Aorta (tissue), 5 donors: ENCODE measurements at regions not wholly inside any gene's neighbourhood (a gene's known extent, or its start where the extent isn't known, plus 50 kb on each side); places are given as distances from the start of the nearest gene placed in this dataset.
"Not testable (repeated sequence)": the region's sequence is repeated elsewhere in the genome, so short reads cannot be mapped to it uniquely, and the experiment has no call there.

ENCODE experiments used
- ATAC-seq: fragments of 200-7000 bp; cut with Tn5 transposase; one replicate; pipeline ENCODE4 v1.9.1; 2022; ENCODE audit warnings: moderate library complexity; ENCODE audit not compliant: low FRiP score
- DNase-seq, 2 donors: peaks; one replicate each; pipeline ENCODE4 v3.0.0-alpha.2; 2020
- H3K27ac ChIP-seq, 2 donors: one replicate each; pipeline ENCODE4 v1.5.1; 2013; ENCODE audit warnings: low read length in 2 of 2, mild to moderate bottlenecking in 2 of 2, moderate library complexity in 2 of 2, control low read depth in 1 of 2, inconsistent platforms in 1 of 2, low read depth in 1 of 2
- H3K27me3 ChIP-seq, 2 donors: one replicate each; pipeline ENCODE4 v1.6.1; 2013; ENCODE audit warnings: control low read depth in 1 of 2, low read length in 1 of 2, mild to moderate bottlenecking in 1 of 2, moderate library complexity in 1 of 2; ENCODE audit not compliant: insufficient read depth in 2 of 2, control insufficient read depth in 1 of 2
- H3K36me3 ChIP-seq, 2 donors: one replicate each; pipeline ENCODE4 v1.6.1; 2013; ENCODE audit warnings: control low read depth in 1 of 2, low read length in 1 of 2, mild to moderate bottlenecking in 1 of 2; ENCODE audit not compliant: insufficient read depth in 2 of 2, control insufficient read depth in 1 of 2
- H3K4me1 ChIP-seq, 2 donors: one replicate each; pipeline ENCODE4 v1.6.1; 2013; ENCODE audit warnings: low read length in 2 of 2, control low read depth in 1 of 2, mild to moderate bottlenecking in 1 of 2, moderate library complexity in 1 of 2; ENCODE audit not compliant: insufficient read depth in 2 of 2, control insufficient read depth in 1 of 2
- H3K4me3 ChIP-seq, 2 donors: one replicate each; pipeline ENCODE4 v1.5.1; 2013; ENCODE audit warnings: low read length in 2 of 2, control low read depth in 1 of 2, mild to moderate bottlenecking in 1 of 2
- H3K9me3 ChIP-seq: one replicate; pipeline ENCODE4 v1.6.1; 2013; ENCODE audit warnings: mild to moderate bottlenecking, low read length; ENCODE audit not compliant: control insufficient read depth
- WGBS, 2 donors: extraction: QIAGEN DNeasy Blood & Tissue Kit; methylation state at CpG; one replicate each; pipeline ENCODE4 v1.1.7; 2013; 5-methylcytosine and 5-hydroxymethylcytosine counted together
- intact Hi-C, 2 donors: fragments of 100-400 bp; cut with DNase I; formaldehyde crosslinking; loops; one replicate each; pipeline versions ENCODE4 v1.14.2 to v1.15.0; 2022
- donor health status: healthy with polysubstance abuse.
- donor health status: Bipolar disorder and iron deficiency.
- donor health status: DM: no; HTN: no; CAD: no.
- donor health status: DM: no; HTN: no; CAD: no.
- donor health status: DM: yes; HTN: yes; CAD: no.

DNA sequence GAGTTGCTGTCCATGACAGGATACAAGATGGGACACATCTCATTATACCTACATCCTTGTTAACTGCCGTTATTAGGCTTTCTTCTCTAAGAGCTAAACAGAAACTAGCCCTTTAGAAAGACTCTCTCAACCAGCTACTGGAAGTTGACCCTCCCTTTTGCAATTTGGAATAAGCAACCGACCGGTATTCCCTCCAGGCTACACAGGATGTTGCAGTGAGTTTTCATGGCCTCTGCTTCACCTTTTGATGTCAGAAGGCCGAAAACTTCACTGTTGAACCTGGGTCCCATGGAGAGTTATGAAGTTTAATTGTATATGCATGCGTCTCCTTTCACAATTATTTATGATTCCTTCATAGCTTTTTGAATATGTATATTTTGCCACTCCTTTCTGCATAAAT lies 1042.5 kb upstream of the SPRY2 start:
- intact Hi-C loops, result no loop called here
- no peak overlapping the region for H3K27ac ChIP-seq
- no peak for ATAC-seq
- H3K4me1 ChIP-seq, result no peaks in the 10 kb centered on the region
- no peak overlapping the region for H3K4me3 ChIP-seq
- no peaks in the 10 kb centered on the region for H3K36me3 ChIP-seq
- no peak for DNase-seq
- 52 to 57% methylated on average over 5 of the region's 5 CpGs for WGBS, 2 donors
- no peaks in the 10 kb centered on the region for H3K27me3 ChIP-seq
- H3K9me3 ChIP-seq, result peaks cover 2% of the 10 kb centered on the region

DNA sequence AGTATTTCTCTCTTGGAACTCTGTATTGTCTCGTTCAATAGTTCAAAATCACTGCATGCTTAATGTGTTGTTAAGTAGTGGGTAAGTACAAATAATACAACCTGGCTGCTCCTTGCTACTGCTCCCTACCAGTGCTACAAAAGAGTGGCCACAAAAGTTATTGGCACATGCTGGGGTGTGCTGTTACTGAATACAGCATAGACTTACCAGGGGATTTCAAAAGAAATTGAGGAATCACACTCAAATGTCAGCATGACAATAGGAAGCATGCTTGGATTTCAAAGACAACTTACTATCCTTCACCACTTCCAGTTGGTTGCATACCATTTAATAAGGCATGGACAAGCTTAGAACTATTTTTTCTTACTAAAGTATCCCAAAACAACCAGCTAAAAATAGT lies 1041.3 kb upstream of the SPRY2 start:
- DNase-seq, result no peak
- ATAC-seq, result no peak
- H3K27ac ChIP-seq, result no peak overlapping the region
- H3K9me3 ChIP-seq, result peaks cover 2% of the 10 kb centered on the region
- no peaks in the 10 kb centered on the region for H3K27me3 ChIP-seq
- intact Hi-C loops, result no loop called here
- H3K36me3 ChIP-seq, result no peaks in the 10 kb centered on the region
- no peak overlapping the region for H3K4me3 ChIP-seq
- H3K4me1 ChIP-seq, result no peaks in the 10 kb centered on the region
- 71 to 75% methylated on average over 1 of the region's 1 CpG for WGBS, 2 donors

DNA sequence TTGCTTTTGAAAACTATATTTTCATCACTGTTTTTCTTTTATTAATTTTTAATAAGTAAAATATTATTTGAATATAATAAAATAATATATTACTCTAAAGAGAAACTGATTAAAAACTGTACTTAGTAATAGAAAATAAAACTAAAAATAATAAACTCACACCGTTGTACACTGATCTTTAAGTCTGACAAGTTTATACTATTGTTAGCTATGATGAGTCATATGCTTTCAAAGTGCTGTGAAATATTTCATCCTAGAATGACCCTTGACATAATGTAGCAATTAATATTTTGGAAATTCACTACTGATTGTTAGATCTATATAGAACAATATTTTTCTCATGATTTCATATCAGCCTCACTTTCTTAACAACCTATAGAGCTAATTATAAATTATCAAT lies 1040.6 kb upstream of the SPRY2 start:
- WGBS, 2 donors, result 8 to 9% methylated on average over 1 of the region's 1 CpG
- Histone ChIP-seq H3K36me3 (no peaks in the 10 kb centered on the region), H3K27me3 (no peaks in the 10 kb centered on the region), H3K27ac (no peak overlapping the region), H3K9me3 (peaks cover 2% of the 10 kb centered on the region), H3K4me1 (no peaks in the 10 kb centered on the region), H3K4me3 (no peak overlapping the region)
- ATAC-seq, result no peak
- intact Hi-C loops, result no loop called here
- no peak for DNase-seq

DNA sequence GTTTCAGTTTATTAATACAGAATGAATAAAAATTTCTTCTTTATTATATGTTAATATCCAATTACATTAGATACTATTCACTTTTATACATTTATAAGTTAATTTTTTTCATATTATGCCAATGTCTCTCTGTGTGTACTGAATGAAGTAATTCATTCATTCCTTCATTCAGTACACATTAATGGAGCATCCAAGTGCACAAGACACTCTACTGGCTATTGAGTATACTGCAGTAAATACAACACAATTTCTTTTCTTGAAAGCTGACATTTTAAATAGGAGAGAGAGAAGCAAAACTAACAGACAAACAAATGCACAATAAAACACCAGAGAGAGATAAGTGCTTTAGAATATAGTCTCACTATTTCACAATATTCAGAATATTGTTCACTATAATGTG lies 1038.3 kb upstream of the SPRY2 start:
- Histone ChIP-seq H3K9me3 (no peaks in the 10 kb centered on the region), H3K36me3 (no peaks in the 10 kb centered on the region), H3K4me3 (no peak overlapping the region), H3K27me3 (no peaks in the 10 kb centered on the region), H3K27ac (no peak overlapping the region), H3K4me1 (no peaks in the 10 kb centered on the region)
- ATAC-seq (no peak), DNase-seq (no peak)
- intact Hi-C loops, result no loop called here

DNA sequence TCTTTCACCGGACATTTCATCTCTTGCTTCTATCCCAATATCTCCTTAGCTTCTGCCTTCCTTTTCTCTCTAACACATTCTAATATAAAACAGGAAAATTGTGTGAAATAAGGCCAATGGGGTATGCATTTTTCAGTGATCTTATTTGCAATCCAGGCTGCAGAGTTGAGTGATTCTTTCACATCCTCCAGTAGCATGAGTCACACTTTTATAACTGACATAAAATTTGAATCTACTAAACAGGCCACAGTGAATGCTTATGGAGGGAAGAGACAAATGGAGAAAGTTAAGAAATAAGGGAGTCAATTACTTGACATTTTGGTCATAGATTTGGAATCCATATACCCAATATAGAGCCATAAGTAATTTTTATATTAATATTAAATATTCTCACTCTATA lies 1037.0 kb upstream of the SPRY2 start:
- H3K27me3 ChIP-seq, result no peaks in the 10 kb centered on the region
- intact Hi-C loops, result no loop called here
- no peak for ATAC-seq
- H3K4me3 ChIP-seq, result no peak overlapping the region
- DNase-seq, result no peak
- 95 to 99% methylated on average over 1 of the region's 1 CpG for WGBS, 2 donors
- H3K9me3 ChIP-seq, result no peaks in the 10 kb centered on the region
- H3K27ac ChIP-seq, result no peak overlapping the region
- H3K36me3 ChIP-seq, result no peaks in the 10 kb centered on the region
- no peaks in the 10 kb centered on the region for H3K4me1 ChIP-seq

DNA sequence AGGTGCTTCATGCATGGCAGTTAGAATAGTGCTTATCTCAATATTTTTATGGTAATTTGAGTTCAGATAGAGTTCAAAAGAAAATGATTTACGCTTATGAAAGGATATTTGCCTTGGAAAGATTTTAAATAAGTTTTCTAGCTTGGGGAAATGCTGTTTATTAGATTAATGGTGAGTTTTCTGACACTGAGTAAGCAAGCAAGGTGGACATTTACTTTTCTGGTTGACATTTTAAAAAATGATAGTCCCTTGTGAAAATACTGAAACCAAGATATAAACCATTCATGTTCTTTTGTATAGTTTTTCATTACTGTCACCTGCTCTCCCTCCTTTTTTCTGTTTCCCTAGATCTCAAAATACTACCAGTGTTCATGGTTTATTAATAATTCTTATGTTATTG lies 1034.8 kb upstream of the SPRY2 start:
- Histone ChIP-seq H3K27me3 (no peaks in the 10 kb centered on the region), H3K4me1 (no peaks in the 10 kb centered on the region), H3K9me3 (no peaks in the 10 kb centered on the region), H3K27ac (no peak overlapping the region), H3K36me3 (no peaks in the 10 kb centered on the region), H3K4me3 (no peak overlapping the region)
- ATAC-seq (no peak), DNase-seq (no peak)
- 50 to 54% methylated on average over 1 of the region's 1 CpG for WGBS, 2 donors
- intact Hi-C loops, result no loop called here

DNA sequence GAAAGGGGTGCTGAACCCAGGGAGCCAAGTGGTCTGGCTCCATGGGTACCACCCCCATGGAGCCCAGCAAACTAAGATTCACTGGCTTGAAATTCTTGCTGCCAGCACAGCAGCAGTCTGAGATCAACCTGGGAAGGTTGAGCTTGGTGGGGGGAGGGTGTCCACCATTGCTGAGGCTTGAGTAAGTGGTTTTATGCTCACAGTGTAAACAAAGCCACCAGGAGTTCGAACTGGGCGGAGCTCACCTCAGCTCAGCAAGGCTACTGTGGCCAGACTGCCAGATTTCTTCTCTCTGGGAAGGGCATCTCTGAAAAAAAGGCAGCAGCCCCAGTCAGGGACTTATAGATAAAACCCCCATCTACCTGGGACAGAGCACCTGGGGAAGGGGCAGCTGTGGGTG lies 1021.8 kb upstream of the SPRY2 start:
- 73 to 79% methylated on average over 2 of the region's 2 CpGs for WGBS, 2 donors
- not testable (repeated sequence) for DNase-seq, ATAC-seq

DNA sequence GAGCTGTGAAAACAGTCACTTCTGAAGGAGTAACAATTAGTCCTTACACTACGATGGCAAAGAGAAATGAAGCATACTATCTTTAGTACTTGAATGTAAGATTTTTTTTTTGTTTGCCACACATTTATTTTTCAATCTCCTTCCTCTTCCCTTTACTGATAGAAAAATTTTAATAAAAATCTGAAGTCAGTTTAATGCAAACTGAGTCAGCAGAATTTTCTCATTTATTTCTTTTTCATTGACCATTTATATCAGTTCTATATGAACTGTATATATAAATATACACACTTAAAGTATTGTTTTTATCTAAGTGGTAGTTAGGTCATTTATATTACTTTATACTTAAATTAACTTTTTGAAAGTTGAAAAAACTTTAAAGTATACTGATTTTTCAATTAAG lies 1009.1 kb upstream of the SPRY2 start:
- 28 to 29% methylated on average over 1 of the region's 1 CpG for WGBS, 2 donors
- no peak for DNase-seq
- Histone ChIP-seq H3K27me3 (no peaks in the 10 kb centered on the region), H3K9me3 (no peaks in the 10 kb centered on the region), H3K4me3 (no peak overlapping the region), H3K27ac (no peak overlapping the region), H3K4me1 (no peaks in the 10 kb centered on the region), H3K36me3 (no peaks in the 10 kb centered on the region)
- no peak for ATAC-seq
- intact Hi-C loops, result no loop called here

More for the DNA sequence above, 1021.8 kb upstream of the SPRY2 start:
- H3K4me3 ChIP-seq, H3K4me1 ChIP-seq, H3K36me3 ChIP-seq, H3K9me3 ChIP-seq, H3K27me3 ChIP-seq, intact Hi-C loops, H3K27ac ChIP-seq: not testable (repeated sequence)

DNA sequence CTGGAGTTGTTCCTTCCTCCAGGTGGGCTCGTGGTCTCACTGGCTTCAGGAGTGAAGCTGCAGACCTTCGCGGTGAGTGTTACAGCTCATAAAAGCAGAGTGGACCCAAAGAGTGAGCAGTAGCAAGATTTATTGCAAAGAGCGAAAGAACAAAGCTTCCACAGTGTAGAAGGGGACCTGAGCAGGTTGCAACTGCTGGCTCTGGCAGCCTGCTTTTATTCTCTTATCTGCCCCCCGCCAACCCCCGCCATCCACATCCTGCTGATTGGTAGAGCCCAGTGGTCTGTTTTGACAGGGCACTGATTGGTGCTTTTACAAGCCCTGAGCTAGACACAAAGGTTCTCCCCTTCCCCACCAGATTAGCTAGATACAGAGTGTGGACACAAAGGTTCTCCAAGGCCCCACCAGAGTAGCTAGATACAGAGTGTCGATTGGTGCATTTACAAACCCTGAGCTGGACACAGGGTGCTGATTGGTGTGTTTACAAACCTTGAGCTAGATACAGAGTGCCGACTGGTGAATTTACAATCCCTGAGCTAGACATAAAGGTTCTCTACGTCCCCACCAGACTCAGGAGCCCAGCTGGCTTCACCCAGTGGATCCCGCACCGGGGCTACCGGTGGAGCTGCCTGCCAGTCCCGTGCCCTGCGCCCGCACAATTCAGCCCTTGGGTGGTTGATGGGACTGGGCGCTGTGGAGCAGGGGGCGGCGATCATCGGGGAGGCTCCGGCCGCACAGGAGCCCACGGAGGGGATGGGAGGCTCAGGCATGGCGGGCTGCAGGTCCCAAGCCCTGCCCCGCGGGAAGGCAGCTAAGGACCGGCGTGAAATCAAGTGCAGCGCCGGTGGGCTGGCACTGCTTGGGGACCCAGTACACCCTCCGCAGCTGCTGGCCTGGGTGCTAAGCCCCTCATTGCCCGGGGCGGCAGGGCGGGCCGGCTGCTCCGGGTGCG lies 999.5 kb upstream of the SPRY2 start:
- intact Hi-C loops, H3K36me3 ChIP-seq, DNase-seq, H3K4me3 ChIP-seq, ATAC-seq, H3K27ac ChIP-seq, H3K4me1 ChIP-seq, H3K9me3 ChIP-seq, H3K27me3 ChIP-seq: not testable (repeated sequence)
- 96 to 97% methylated on average over 32 to 36 of the region's 36 CpGs for WGBS, 2 donors
